ENCODE measurements at regions not wholly inside any gene's neighbourhood (a gene's known extent, or its start where the extent isn't known, plus 50 kb on each side); places are given as distances from the start of the nearest gene placed in this dataset.

DNA sequence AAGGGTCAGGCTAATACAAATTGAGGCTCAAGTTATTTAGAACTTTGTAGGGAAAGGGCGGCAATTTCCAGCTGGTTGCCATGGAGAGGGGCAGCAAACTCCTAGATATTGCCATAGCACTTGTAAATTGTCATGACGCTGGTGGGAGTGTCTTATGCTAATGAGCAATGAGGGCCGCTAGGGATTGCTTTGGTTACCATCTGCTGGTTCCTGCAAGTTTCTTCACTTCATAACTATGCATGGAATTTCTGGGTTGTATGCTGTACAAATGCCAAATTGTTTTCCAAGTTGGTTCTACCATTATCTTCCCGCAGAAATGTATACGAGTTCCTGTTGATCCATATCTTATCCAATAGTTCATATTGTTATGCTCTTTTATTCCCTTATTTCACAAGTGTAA, 1339.4 kb downstream of the EFNB2 start:
- TF ChIP-seq, protein P1, sequence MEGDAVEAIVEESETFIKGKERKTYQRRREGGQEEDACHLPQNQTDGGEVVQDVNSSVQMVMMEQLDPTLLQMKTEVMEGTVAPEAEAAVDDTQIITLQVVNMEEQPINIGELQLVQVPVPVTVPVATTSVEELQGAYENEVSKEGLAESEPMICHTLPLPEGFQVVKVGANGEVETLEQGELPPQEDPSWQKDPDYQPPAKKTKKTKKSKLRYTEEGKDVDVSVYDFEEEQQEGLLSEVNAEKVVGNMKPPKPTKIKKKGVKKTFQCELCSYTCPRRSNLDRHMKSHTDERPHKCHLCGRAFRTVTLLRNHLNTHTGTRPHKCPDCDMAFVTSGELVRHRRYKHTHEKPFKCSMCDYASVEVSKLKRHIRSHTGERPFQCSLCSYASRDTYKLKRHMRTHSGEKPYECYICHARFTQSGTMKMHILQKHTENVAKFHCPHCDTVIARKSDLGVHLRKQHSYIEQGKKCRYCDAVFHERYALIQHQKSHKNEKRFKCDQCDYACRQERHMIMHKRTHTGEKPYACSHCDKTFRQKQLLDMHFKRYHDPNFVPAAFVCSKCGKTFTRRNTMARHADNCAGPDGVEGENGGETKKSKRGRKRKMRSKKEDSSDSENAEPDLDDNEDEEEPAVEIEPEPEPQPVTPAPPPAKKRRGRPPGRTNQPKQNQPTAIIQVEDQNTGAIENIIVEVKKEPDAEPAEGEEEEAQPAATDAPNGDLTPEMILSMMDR (conservative IDR thresholded peaks at IDR 0.05; ENCODE audit: low read length), result no peak
- no peak for TF ChIP-seq EZH2phosphoT487 (IDR thresholded peaks at IDR 0.05; ENCODE audit: borderline replicate concordance, low read depth, low read length)

Measured in OCI-LY7 (cell line).